SK-N-SH (cell line): ENCODE measurements at regions not wholly inside any gene's neighbourhood (a gene's known extent, or its start where the extent isn't known, plus 50 kb on each side); places are given as distances from the start of the nearest gene placed in this dataset.

ENCODE experiments used
- CTCF ChIA-PET: fragments of 300-600, 350-600 bp; formaldehyde crosslinking; extraction: SDS; loops from one replicate; lab custom pipeline; 2021; lab: Yijun Ruan, JAX
- POLR2A ChIA-PET: fragments of 350-600 bp; sonication (Branson Sonifier 250); formaldehyde crosslinking; extraction: SDS; loops from one replicate; lab custom pipeline; 2020; ENCODE audit warnings: antibody characterized with exemption, inconsistent platforms; lab: Yijun Ruan, JAX
- DNase-seq: peaks from one replicate; pipeline ENCODE4 v3.0.0; 2012
- H2AFZ ChIP-seq: fragments of 200-600 bp; sonication (generic); 2 replicates; pipeline ENCODE4 v1.8.1; 2016; ENCODE audit warnings: antibody characterized with exemption, mild to moderate bottlenecking, low read depth
- H3F3A ChIP-seq: fragments of 200-600 bp; sonication (generic); replicated peaks from 2 replicates; pipeline ENCODE3; 2016; ENCODE audit warnings: antibody characterized with exemption, mild to moderate bottlenecking; ENCODE audit not compliant: insufficient read depth
- H3K27ac ChIP-seq, 2 experiments: fragments of 200-500 bp in 1 of 2; fragments of 200-600 bp in 1 of 2; sonication (Bioruptor generic) in 1 of 2; sonication (generic), shearing (Covaris generic) in 1 of 2; 2 replicates each; pipeline versions ENCODE4 v1.5.1 to v1.6.1; 2014 to 2016; ENCODE audit warnings: low read depth in 2 of 2, inconsistent platforms in 1 of 2, low read length in 1 of 2, mild to moderate bottlenecking in 1 of 2, mixed read lengths in 1 of 2
- H3K27me3 ChIP-seq: fragments of 200-600 bp; sonication (generic), shearing (Covaris generic); 2 replicates; pipeline ENCODE4 v1.6.1; 2016; ENCODE audit warnings: mixed run types; ENCODE audit not compliant: insufficient read depth
- H3K36me3 ChIP-seq, 2 experiments: fragments of 200-500 bp in 1 of 2; fragments of 200-600 bp in 1 of 2; sonication (Bioruptor generic) in 1 of 2; sonication (generic) in 1 of 2; replicated peaks in 1 of 2; 2 replicates each; pipeline versions ENCODE3 to v1.5.1; 2014 to 2016; ENCODE audit warnings: low read length in 1 of 2, mild to moderate bottlenecking in 1 of 2; ENCODE audit not compliant: insufficient read depth in 2 of 2, control insufficient read depth in 1 of 2
- H3K4me1 ChIP-seq, 2 experiments: fragments of 200-500 bp in 1 of 2; fragments of 200-600 bp in 1 of 2; sonication (Bioruptor generic) in 1 of 2; sonication (generic), shearing (Covaris generic) in 1 of 2; 2 replicates each; pipeline versions ENCODE4 v1.5.1 to v1.6.1; 2014 to 2016; ENCODE audit warnings: low read depth in 1 of 2, low read length in 1 of 2, mixed run types in 1 of 2; ENCODE audit not compliant: insufficient read depth in 2 of 2, control insufficient read depth in 1 of 2
- H3K4me2 ChIP-seq: fragments of 200-600 bp; sonication (generic), shearing (Covaris generic); 2 replicates; pipeline ENCODE4 v1.6.1; 2017; ENCODE audit warnings: mixed run types
- H3K4me3 ChIP-seq, 2 experiments: fragments of 200-500 bp in 1 of 2; fragments of 200-600 bp in 1 of 2; sonication (Bioruptor generic) in 1 of 2; sonication (generic), shearing (Covaris generic) in 1 of 2; 2 replicates each; pipeline versions ENCODE4 v1.5.1 to v1.8.1; 2014 to 2016; ENCODE audit warnings: low read depth in 2 of 2, inconsistent platforms in 1 of 2, low read length in 1 of 2, mild to moderate bottlenecking in 1 of 2, mixed read lengths in 1 of 2, moderate library complexity in 1 of 2
- H3K79me2 ChIP-seq: fragments of 200-600 bp; sonication (generic); 2 replicates; pipeline ENCODE4 v1.8.1; 2017; ENCODE audit warnings: mild to moderate bottlenecking; ENCODE audit not compliant: insufficient read depth
- H3K9ac ChIP-seq: fragments of 200-600 bp; sonication (generic); 2 replicates; pipeline ENCODE4 v1.6.1; 2017; ENCODE audit warnings: mixed run types
- H3K9me2 ChIP-seq: fragments of 200-600 bp; sonication (generic); 2 replicates; pipeline ENCODE4 v1.6.1; 2017; ENCODE audit warnings: mixed run types
- H3K9me3 ChIP-seq: fragments of 200-600 bp; sonication (generic); 2 replicates; pipeline ENCODE4 v1.6.1; 2017; ENCODE audit warnings: mixed run types, mild to moderate bottlenecking, moderate library complexity
- H4K20me1 ChIP-seq: fragments of 200-600 bp; sonication (generic); 2 replicates; pipeline ENCODE4 v1.6.1; 2017; ENCODE audit warnings: mild to moderate bottlenecking, mixed run types; ENCODE audit not compliant: insufficient read depth
- CTCF ChIP-seq: fragments of 200-600 bp; sonication (generic); IDR thresholded peaks from 2 replicates; pipeline ENCODE4 v1.6.1; 2017; ENCODE audit warnings: antibody characterized with exemption, mild to moderate bottlenecking, moderate library complexity
- EP300 ChIP-seq, 2 experiments: IDR thresholded peaks; 2 replicates each; pipeline versions ENCODE4 v1.4.0 to v1.6.1; 2012; ENCODE audit warnings: borderline replicate concordance in 1 of 2, low read depth in 1 of 2, low read length in 1 of 2
- EZH2phosphoT487 ChIP-seq: fragments of 200-600 bp; sonication (generic); IDR thresholded peaks from 2 replicates; pipeline ENCODE4 v1.6.1; 2017; ENCODE audit warnings: low read depth, mixed run types, mild to moderate bottlenecking, antibody characterized with exemption, moderate library complexity, borderline replicate concordance
- FOSL2 ChIP-seq: IDR thresholded peaks from 2 replicates; pipeline ENCODE4 v1.4.0; 2012; ENCODE audit warnings: low read depth, mild to moderate bottlenecking, moderate library complexity, borderline replicate concordance
- GABPA ChIP-seq: IDR thresholded peaks from 2 replicates; pipeline ENCODE4 v1.4.0; 2012; ENCODE audit warnings: low read depth, mild to moderate bottlenecking
- GATA2 ChIP-seq: sonication (generic); formaldehyde crosslinking; IDR thresholded peaks from 2 replicates; pipeline ENCODE4 v1.5.0; 2020; ENCODE audit warnings: mild to moderate bottlenecking, missing genetic modification reagents
- MEF2A ChIP-seq: IDR thresholded peaks from 2 replicates; pipeline ENCODE4 v1.4.0; 2012; ENCODE audit warnings: low read depth, borderline replicate concordance
- NRF1 ChIP-seq: IDR thresholded peaks from 2 replicates; pipeline ENCODE4 v1.6.1; 2012; ENCODE audit warnings: low read depth, mild to moderate bottlenecking, low read length
- PBX3 ChIP-seq: IDR thresholded peaks from 2 replicates; pipeline ENCODE4; 2012
- RCOR1 ChIP-seq: fragments of 150-350 bp; IDR thresholded peaks from 2 replicates; pipeline ENCODE4 v1.6.1; 2017; ENCODE audit warnings: antibody characterized with exemption, low read length
- RFX5 ChIP-seq: IDR thresholded peaks from 2 replicates; pipeline ENCODE4 v1.6.1; 2012; ENCODE audit warnings: mild to moderate bottlenecking, improper control_type of control experiment, low read length
- RXRA ChIP-seq: IDR thresholded peaks from 2 replicates; pipeline ENCODE4 v1.4.0; 2012; ENCODE audit warnings: low read depth, mild to moderate bottlenecking, borderline replicate concordance
- SIN3A ChIP-seq: IDR thresholded peaks from 2 replicates; pipeline ENCODE4 v1.6.1; 2012; ENCODE audit warnings: low read depth, mild to moderate bottlenecking, low read length, moderate library complexity, borderline replicate concordance
- SMC3 ChIP-seq: IDR thresholded peaks from 2 replicates; pipeline ENCODE4 v1.6.1; 2012; ENCODE audit warnings: low read depth, low read length, improper control_type of control experiment
- TAF1 ChIP-seq: IDR thresholded peaks from 2 replicates; pipeline ENCODE4 v1.6.1; 2012; ENCODE audit warnings: low read depth, mild to moderate bottlenecking, low read length, moderate library complexity, borderline replicate concordance
- USF2 ChIP-seq: fragments of 150-350 bp; IDR thresholded peaks from 2 replicates; pipeline ENCODE4 v1.6.1; 2017; ENCODE audit warnings: antibody characterized with exemption, low read length, low read depth, borderline replicate concordance
- YY1 ChIP-seq: IDR thresholded peaks from 2 replicates; pipeline ENCODE4 v1.4.0; 2012; ENCODE audit warnings: low read depth, mild to moderate bottlenecking
- WGBS: methylation state at CpG from one replicate; pipeline ENCODE4 v1.1.6; 2017; ENCODE audit warnings: low lambda C conversion rate; 5-methylcytosine and 5-hydroxymethylcytosine counted together

- DNase-seq: no peak
- 25% methylated on average over 7 of the region's 8 CpGs for WGBS
- CTCF ChIA-PET: interaction anchor here (2.0 kb wide), 1 partner anchor 88 kb away, joined by 6 read pairs; no protein-coding TSS in a partner anchor
Measured at GRCh38 chr14:22482085-22482694, 106.8 kb downstream of the DAD1 start.

More at GRCh38 chr14:22482085-22482694, 106.8 kb downstream of the DAD1 start:
- H3K27me3 ChIP-seq: peaks cover 17% of the 10 kb centered on the region; the same call in 1 of the 2 replicates
- H3K4me2 ChIP-seq: no peak overlapping the region
- no peak overlapping the region for H3K27ac ChIP-seq
- no peaks in the 10 kb centered on the region for H3K9me3 ChIP-seq
- H3F3A ChIP-seq: no peaks in the 10 kb centered on the region
- peaks cover 5 to 21% of the 10 kb centered on the region in 2 experiments; a peak in 2 of 4 replicates for H3K4me1 ChIP-seq
- no peaks in the 10 kb centered on the region for H3K36me3 ChIP-seq
- H3K9ac ChIP-seq: no peak overlapping the region
- no peaks in the 10 kb centered on the region for H4K20me1 ChIP-seq
- TF ChIP-seq NRF1 (no peak), RXRA (no peak), GATA2 (CRISPR knock-in tag) (no peak), USF2 (no peak), RFX5 (no peak), PBX3 (no peak), CTCF (no peak), SMC3 (no peak), RCOR1 (no peak), FOSL2 (no peak), MEF2A (no peak), YY1 (no peak), EZH2phosphoT487 (no peak), EP300 (IDR thresholded peaks at IDR 0.05; ENCODE audit: borderline replicate concordance in 1 of 2, low read depth in 1 of 2, low read length in 1 of 2) (no peak), TAF1 (no peak), GABPA (no peak), SIN3A (no peak)
- H3K9me2 ChIP-seq: no peaks in the 10 kb centered on the region
- POLR2A ChIA-PET: no interaction called here
- no peak overlapping the region for H2AFZ ChIP-seq
- H3K4me3 ChIP-seq: no peak overlapping the region
- no peaks in the 10 kb centered on the region for H3K79me2 ChIP-seq
